ENCODE measurements at regions not wholly inside any gene's neighbourhood (a gene's known extent, or its start where the extent isn't known, plus 50 kb on each side); places are given as distances from the start of the nearest gene placed in this dataset.

DNA sequence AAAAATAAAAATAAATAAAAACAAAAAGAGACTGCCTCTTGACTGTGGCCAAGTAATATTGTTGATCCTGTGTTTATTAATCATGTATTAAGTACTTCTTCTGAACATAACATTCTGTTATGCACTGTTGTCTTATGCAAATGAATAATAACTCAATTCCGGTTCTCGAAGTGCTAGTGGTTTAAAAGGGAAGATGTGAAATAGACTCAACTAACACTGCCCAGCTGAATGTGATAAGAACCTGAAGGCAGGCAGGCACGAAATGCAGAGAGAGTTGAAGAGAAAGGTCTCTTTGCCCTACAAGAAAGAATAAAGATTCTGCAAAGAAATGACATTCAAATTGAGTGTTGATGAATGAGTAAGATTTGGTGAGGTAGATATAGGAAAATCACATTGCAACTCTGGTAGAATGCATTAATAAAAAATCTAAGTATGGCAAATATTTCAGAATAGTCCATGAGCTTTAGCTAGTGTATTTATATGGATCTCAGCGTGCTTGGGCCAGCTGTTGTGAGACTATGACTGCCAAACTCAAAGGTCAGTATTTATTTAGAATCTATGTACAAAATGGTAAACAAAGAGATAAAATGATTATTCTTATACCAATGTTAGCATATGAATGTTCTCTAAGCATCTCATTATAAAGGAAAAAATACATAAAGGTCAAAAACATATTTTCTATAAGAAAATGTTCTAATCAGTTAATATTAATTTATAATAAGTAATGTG is 352.3 kb upstream of the CDH7 start:
- TF ChIP-seq CTCF (IDR thresholded peaks at IDR 0.05), result no peak
- TF ChIP-seq POLR2A (IDR thresholded peaks at IDR 0.05), result no peak
